Dermis blood vessel endothelial cell (primary cell): ENCODE measurements at regions not wholly inside any gene's neighbourhood (a gene's known extent, or its start where the extent isn't known, plus 50 kb on each side); places are given as distances from the start of the nearest gene placed in this dataset.

Experiments used
- DNase-seq: peaks from one replicate; pipeline ENCODE4 v3.0.0; 2010

DNA sequence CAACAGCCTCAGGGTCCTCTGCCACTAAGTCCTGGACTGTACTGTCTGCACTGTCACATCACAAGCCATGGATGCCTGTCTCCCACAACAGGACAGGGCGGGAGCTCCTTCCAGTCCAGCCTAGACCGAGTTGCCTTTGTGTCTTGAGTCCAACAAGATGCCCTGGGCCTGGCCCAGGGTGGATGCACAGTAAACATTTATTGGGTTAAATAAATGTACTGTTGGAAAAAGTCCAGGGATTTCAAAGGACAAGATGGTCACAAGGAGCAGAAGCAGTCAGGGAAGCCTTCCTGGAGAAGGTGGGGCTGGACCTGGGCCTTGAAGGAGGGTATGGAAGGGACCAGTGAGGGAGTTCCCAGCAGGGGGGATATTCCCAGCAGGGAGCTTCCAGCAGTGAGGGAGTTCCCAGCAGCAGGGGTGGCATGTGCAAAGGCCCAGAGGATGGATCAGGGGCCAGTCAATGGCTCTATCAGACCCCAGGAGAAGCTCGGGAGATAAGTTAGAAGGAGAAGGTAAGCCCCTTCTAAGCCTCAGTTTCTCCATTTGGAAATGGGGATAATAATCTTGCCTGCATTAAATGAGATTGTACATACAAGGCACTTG is 72.7 kb upstream of the NEURL1B start:
- DNase-seq: no peak

DNA sequence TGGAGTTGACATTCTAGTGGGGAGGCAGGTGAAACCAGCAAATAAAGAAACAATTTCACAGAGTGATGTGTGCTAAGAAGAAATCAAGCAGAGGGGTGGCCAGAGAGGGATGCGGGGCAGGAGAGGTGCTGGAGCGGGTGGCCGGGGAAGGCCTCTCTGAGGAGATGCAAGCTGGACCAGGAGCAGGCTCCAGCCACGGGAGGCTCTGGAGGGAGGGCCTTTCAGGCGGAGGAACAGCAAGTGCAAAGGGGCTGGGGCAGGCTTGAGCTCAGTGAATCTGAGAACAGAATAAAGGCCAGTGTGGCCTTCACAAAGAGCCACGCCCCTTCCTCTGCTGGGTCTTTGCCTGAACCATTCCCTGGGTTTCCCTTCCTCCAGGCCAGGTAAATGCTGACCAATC is 73.2 kb upstream of the NEURL1B start:
- no peak for DNase-seq

DNA sequence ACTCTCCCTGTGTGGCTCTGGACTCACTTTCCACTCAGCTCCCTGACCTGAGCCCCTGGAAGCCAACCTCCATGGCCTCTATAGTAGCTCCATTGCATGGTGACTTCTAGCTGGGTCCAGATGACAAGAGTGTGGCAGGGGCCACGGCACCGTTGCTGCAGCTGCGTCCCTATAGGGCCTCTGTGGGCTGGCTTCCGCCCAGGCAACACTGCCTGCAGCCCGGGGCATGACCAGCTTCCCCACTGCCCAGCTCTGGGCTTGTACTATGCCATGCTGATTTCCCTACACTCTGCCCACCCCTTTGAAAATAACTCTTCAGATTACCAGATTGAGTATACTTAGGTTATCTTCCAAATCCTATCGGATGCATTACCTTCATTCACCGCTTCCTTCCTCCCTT is 73.8 kb upstream of the NEURL1B start:
- no peak for DNase-seq

DNA sequence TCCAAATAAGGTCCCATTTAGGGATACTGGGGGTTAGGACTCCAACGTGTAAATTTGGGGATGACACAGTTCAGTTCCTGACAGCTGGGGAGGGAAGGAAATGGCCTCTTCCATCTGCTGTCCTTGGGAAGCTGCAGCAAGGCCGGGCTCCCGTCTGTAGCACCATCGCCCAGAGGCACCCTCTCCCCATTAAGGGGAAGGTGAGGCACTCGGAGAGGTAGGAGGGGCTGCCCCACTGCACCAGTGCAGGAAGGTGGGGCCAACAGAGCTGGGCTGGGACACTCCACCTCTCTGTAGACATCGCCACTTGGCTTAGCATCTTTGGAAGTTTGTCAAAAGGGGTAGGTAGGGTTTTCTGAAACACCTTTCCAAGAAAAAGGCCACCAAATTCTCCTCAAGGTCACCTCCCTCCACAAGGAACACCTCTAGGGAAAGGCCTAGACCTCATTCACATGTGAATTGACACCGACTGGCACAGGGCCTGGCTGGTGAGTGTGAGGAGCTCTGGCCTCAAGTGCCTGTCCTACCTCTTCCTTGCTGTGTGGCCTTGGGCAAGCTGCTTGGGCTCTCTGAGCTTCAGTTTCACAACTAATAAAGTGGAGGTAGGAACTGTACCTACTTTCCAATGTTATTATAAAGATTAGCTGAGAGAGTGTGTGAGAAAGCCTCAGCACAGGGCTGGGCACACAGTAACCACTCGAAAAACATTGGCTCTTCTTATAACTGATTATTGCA is 75.0 kb upstream of the NEURL1B start:
- DNase-seq: no peak

DNA sequence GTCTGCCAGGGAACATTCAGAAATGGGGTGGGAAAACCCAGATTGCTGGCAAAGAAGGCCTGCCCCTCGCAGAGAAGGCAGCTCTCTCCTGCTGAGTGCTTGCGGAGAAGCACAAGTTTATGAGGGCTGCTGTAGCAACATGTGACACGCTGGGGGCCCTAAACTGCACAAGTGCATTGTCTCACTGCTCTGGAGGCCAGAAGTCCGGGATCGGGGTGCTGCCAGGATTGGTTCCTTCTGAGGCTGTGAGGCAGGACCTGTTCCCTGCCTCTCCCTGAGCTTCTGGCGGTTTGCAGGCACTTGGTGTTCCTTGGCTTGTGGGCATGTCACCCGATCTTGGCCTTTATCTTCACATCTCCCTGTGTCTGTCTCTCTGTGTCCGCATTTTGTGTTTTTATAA is 75.6 kb upstream of the NEURL1B start:
- DNase-seq: no peak

DNA sequence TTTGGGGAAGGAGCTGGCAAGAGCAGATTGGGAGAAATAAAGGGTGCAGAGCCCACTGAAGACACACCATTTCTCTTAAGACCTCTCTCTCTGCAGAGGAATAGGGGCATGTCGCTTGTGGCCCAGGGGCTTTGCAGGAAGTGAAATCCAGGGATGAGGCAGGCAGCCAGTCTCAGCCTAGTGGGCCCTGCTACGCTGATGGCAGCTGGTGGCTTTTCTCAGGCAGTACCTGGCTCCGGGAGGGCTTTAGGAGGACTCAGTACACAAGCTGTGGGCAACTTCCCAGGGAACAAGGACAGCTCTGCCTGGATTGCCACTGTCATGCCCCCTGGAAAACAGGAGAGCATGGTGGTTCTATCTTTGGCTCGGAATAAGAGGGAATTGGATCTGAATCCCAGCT is 76.2 kb upstream of the NEURL1B start:
- DNase-seq: no peak

DNA sequence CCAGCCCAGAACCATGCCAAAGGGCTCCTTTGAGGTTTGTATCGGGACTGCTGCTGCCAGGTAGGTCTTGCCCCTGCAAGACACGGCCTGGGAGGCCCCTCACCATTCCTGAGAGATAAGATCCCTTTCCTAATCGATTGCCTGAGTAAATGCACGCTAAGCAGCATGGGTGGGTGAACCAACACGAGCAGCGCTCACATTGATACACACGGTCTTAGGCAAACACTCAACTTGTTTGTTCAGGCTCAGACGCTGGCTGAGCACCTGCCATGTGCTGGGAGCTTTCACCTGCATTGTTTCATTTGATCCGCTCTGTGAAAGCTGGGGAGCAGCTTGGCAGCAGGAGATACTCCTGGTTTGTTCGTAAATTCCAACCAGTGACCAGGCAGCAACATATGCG is 76.9 kb upstream of the NEURL1B start:
- DNase-seq: no peak

DNA sequence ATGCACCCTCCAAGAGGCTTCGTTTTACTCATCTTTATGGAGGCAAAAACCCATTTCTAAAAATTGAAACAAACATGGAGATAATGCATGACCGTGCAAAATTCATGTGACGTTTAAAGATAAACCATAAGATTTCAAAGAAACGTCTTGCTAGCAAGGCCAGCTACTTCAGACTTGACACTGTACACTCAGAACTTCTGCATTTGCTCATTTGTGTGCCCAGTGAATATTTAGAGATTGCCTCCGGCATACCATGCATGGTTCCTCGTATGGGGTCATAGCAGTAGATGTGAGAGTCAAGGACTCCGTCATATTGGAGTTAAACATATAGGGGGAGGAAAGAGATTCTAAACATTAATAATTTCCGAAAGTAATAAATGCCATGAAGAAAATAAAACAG is 78.6 kb upstream of the NEURL1B start:
- DNase-seq: no peak

DNA sequence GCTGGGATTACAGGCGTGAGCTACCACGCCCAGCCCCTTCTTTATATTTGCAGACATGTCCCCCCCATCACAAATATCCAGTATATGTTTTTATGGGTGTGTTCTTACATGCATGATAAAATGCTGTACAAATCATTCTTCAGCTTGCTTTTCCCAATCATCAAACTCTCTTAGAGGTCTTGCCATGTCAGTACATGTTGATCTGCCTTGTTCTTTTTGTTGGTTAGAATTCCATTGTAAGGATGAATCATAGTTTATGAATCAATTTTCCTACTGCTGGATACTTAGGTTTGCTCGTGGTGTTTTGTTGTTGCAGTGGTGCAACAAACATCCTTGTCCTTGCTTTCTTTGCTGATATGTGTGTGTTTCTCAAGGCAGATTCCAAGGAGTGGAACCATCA is 79.9 kb upstream of the NEURL1B start:
- DNase-seq: no peak

DNA sequence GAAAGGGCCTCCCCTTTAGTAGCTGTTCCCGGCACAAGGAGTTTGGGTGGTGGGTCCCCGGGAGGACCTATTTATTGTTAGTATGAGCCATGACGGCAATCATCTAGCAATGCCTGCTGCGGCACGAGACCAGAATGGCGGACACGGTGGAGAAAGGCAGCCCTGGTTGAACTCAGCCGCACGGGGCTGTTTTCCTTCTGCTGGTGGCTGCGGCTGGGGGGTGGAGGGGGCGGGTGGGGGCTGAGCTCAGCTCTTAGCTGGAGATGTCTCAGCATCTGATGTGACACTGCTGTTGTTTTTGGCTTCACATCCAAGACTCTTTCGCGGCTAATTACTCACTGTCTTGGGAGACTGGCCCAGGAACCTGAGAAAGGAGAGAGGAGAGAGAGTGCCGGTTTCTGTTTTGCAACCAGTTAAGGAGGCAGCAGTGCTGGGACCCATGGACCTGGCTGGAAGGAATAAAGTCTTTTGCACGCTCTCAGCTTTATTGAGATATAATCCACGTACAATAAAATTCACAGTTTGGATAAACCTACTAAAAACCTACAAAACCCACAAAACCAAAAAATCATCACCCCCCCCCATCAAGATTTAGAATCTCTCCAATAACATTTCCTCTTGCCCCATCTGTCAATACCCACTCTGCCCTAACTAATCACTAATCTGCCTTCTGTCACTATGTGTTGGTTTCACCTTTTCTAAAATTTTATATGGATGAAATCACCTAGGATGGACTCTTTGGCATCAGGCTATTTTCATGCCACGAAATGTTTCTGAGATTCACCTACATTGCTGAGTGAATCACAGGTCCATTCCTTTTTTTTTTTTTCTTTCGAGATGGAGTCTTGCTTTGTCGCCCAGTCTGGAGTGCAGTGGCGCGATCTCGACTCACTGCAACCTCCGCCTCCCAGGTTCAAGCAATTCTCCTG is 81.8 kb upstream of the NEURL1B start:
- no peak for DNase-seq

DNA sequence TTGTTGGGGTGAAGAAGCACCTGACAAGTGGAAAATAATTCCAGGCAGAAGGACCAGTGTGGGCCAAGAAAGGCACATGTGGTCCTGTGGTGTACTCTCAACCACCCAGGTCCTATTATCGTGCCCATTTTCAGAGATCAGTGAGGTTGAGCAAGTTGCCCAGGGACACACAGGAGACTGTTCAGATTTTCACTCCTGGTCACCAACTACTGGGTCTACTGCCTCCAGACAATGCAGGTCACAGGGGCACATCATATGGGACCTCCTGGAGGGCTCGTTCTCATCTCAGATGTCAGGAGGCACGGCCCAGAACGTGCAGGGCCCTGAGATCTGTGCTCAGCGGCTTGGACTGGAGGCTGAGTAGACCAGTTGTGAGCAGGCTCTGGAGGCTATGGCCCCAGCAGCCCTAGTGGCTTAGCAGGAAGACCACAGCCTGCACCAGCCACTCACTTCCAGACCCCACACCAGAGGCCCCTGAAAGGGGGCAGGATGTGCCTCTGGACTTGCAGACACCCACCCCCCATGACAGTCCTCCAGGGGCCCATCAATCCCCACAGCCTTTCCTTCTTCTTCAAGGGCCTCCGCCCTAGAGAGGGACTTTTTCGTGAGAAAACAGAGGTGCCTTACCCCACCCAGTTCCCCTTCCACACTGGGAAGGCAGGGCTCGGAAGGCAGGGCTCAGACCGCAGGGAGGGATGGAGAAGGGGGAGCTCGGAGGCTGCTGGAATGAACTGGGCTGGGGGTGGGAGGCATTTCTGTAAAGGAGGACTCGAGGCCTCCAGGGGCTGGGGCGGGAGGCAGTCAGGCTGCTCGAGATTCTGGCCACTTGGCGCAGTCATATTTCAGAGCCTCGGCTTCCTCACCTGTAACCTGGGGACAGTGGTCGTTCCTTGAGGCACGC is 82.7 kb upstream of the NEURL1B start:
- no peak for DNase-seq

DNA sequence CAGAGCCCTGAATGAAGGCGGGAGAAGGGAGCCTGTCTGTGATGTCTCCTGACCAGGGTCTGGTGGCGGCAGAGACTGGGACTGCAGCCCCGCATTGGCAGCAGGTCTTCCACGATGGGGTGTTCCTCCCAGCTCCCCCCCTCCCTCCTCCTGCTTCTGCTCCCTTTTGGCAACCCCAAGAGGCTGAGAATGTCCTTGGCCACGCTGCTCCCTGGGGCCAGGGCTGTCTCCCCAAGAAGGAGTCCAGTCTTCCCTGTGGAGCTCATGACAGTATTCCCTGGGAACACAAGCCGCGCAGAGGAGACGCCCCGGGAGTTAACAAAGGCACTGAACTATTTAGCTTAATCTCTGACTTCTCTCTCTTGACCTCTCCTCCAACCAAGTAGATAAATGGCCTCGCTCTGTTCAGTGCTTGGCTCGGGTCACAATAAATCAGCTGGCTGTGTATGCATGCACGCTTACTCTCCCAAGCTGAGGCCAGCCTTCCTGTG is 84.0 kb upstream of the NEURL1B start:
- no peak for DNase-seq

DNA sequence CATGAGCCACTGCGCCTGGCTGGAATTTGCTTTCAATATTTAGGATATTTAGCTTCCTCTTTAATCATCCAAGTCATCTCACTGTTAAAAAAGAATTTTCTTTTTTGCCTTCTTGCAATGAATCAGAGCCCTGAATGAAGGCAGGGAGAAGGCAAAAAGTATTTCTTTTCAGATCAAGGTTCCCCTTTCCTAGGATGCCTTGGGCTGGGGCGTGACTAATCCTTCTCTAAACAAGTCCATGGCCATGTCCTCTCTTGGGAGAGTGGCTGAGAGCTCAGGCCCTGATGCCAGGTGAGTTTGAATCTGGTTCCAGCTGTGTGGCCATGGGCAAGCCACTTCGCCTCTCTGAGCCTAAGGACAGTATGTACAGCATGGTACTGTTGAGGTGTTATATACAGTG is 84.8 kb upstream of the NEURL1B start:
- DNase-seq: no peak

DNA sequence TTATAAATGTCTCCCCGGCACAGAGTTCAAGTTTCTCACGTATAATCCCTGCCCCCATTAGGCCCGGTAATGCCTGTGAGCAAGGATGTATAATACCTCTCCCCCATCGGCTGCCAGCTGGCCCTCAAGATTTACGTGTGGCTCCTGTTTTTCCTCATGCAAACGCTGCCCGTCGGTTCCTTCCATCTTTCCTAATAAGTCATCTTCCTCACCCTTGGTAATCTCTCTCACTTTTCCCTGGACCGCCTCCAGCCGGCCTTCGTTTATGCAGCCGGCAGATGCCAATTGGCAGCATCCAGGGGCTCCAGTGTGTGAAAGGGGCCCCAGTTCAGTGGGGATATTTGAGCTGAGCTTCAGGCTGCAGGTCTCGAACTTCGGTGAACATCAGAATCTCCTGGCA is 86.5 kb upstream of the NEURL1B start:
- DNase-seq: no peak

DNA sequence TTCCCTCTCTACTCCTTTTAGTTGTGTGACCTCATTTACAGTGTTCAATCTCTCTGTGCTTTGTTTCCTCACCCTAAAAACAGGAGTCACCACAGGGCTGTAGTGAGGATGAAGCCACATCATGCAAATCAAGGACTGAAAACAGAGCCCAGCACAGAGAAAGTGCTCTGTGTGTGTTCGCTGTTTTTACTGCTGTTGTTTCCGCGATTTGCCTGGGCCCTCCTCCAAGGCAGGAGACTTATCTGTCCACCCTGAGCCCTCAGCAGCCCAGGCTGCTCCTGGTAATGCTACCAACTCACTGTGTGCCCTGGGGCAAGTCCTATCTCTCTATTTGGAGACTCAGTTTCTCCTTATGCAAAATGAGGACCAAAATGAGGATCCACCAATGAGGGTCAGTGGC is 87.2 kb upstream of the NEURL1B start:
- no peak for DNase-seq

DNA sequence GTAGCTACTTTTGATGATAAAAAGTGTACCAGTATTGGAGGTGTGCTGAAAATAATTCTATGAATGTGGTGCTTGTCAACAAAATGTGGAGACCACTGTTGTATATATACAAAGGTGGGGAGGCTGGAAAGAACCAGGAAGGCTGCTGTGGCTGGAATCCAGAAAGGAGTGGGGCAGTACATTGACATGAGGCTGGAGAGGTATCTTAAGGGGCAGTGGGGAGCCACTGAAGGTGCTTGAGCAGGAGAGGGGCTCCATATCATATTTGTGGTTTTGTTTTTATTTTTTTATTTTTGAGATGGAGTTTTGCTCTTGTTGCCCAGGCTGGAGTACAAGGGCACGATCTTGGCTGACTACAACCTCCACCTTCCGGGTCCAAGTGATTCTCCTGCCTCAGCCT is 87.9 kb upstream of the NEURL1B start:
- no peak for DNase-seq

DNA sequence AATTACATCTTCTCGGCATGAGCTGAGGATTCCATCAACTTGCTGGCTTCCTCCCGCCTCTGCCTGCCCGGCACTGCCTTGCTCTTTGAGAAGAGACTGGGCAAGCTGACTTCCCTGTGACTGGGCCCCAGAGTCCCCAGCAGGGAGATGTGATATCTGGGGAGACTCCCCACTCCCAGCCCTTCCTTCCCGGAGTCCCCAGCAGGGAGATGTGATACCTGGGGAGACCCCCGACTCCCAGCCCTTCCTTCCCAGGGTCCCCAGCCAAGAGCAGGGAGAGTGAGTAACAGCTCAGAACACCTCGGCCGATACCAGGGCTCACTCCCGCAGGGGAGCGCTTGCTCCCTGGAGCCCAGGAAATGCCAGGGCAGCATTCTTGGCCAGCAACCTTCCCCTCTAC is 90.1 kb upstream of the NEURL1B start:
- DNase-seq: no peak

DNA sequence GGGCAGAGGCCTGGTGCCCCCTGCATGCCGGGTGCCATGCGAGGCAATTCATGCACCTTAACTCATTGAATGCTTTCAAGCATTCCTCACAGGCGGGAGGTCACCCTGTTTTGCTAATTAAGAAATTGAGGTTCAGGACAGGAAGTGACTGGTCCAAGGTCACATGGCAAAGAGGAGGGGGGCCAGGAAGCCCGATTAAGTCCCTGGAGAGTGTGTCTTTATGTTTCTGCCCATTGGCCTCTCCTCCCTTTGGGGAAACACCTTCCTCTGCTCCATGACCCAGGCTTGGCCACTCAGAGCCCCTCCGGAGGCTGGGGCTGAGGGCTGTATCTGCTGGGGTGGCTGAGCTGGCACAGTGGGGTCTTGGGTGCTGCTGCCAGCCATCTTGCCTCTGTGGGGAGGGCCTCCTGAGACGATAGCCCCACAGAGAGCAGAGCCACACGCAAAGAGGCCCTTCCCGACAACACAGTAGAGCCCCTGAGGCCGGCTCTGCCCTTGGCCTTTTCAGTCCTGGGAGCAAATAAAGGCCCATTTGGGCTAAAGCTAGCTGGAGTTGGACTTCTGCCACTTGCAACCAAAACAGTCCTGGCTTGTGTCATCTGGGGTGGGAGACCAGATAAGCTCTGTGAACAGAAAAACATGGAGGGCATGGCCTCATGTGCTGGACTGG is 90.8 kb upstream of the NEURL1B start:
- no peak for DNase-seq

DNA sequence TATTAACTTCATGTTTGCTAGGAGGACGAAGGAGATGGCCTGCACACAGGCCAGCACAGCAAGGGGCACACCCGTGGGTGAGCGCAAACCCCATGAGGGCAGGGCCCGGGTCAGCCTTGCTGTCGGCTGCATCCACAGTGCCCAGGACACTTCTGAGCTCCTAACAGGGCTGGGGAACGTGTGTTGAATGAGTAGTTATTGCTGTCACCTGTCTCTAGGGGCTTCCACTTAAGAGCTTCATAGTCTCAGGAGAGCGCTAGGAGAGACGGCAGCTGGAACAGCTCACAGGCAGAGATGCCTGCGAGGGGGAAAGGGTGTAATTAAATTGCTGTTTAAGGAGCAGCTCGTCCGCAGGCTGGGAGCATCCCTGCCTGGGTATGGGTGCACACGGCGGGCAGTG is 91.4 kb upstream of the NEURL1B start:
- DNase-seq: no peak

DNA sequence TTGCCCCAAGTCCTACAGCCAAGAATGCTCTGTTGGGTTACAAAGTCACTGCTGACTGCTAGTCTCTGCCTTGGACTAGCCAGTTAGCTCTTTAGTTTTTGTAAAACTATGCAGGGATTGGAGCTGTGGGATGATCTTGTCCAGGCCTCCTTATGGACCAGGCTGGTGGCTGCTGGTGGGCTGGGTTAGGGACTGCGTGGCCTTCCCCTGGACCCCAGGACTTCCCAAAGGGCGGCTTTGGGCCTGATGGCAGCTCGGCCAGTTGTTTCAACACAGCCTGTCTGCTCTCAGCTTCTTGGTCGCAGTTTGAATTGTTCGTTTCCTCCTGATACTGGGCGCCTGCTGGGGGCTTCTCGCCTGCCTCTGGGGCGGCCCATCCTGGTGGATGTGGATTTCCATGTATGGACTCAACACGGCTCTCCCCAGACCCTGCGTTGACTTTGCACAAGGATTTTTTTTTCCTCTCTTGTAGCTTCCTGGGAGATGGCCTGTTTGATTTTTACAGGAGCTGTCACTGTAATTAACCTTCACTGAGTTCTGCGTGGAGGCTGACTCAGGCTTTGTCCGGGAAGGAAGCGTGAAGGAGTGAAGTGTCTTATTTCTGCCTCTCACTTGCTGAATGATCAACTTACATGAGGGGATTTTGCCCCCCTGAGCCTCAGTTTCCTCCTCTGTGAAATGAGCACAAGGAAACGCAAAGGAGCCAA is 91.9 kb upstream of the NEURL1B start:
- no peak for DNase-seq

DNA sequence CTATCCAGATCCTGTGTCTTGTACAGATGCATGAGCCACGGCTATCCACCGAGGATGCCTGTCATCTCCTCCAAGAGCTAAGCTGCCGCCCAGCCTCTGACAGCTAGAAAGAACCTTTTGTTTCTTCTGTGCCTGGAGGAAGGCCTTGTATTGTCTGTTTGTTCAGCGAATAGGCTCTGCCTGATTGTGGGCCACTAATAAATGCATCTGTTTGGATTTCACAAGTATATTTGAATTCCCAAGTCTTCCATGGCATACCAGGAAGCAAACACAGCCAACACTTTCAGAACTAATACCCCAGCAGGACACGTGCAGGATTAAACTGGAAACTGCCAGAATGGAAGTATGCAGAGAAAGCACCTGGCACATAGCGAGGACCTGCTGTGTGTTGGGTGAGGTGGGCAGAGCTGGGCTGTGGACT is 92.7 kb upstream of the NEURL1B start:
- no peak for DNase-seq
